ENCODE measurements at regions not wholly inside any gene's neighbourhood (a gene's known extent, or its start where the extent isn't known, plus 50 kb on each side); places are given as distances from the start of the nearest gene placed in this dataset.

- TF ChIP-seq POLR2A (IDR thresholded peaks at IDR 0.05) (no peak), POLR2AphosphoS5 (IDR thresholded peaks at IDR 0.05) (no peak)
Observed at GRCh38 chr3:81199587-81199986, 561.9 kb downstream of the GBE1 start.

Data from prostate gland (tissue), 1 donor.